GM23338 (cell line): ENCODE measurements at regions not wholly inside any gene's neighbourhood (a gene's known extent, or its start where the extent isn't known, plus 50 kb on each side); places are given as distances from the start of the nearest gene placed in this dataset.
A peak's percentile ranks its signal among the peaks of the same experiment; 100 is the strongest.

Source experiments
- ATAC-seq: fragments of 200-7000 bp; cut with Tn5 transposase; 3 replicates; pipeline ENCODE4 v1.9.1; 2020
- DNase-seq: peaks from one replicate; pipeline ENCODE4 v3.0.0-alpha.2; 2015; ENCODE audit warnings: low spot score
- H2AFZ ChIP-seq: fragments of 200-600 bp; sonication (generic); 2 replicates; pipeline ENCODE4 v1.8.0; 2016; ENCODE audit warnings: antibody characterized with exemption, mild to moderate bottlenecking, moderate library complexity
- H3F3A ChIP-seq: fragments of 200-600 bp; sonication (generic); replicated peaks from 2 replicates; pipeline ENCODE4 v1.8.0; 2017; ENCODE audit warnings: antibody characterized with exemption, mixed run types, low read depth
- H3K27ac ChIP-seq: fragments of 200-600 bp; sonication (generic); 2 replicates; pipeline ENCODE4 v1.6.1; 2016; ENCODE audit warnings: low read depth
- H3K27me3 ChIP-seq: fragments of 200-600 bp; sonication (generic); 2 replicates; pipeline ENCODE4 v1.8.0; 2016; ENCODE audit warnings: mild to moderate bottlenecking, mixed run types, moderate library complexity; ENCODE audit not compliant: insufficient read depth
- H3K36me3 ChIP-seq: fragments of 200-600 bp; sonication (generic); 2 replicates; pipeline ENCODE4 v1.8.0; 2016; ENCODE audit warnings: mild to moderate bottlenecking; ENCODE audit not compliant: insufficient read depth
- H3K4me1 ChIP-seq: fragments of 200-600 bp; sonication (generic); 2 replicates; pipeline ENCODE4 v1.8.0; 2016; ENCODE audit warnings: mild to moderate bottlenecking, moderate library complexity; ENCODE audit not compliant: insufficient read depth
- H3K4me2 ChIP-seq: fragments of 200-600 bp; sonication (generic); 2 replicates; pipeline ENCODE4 v1.7.1; 2017; ENCODE audit warnings: mixed run types
- H3K4me3 ChIP-seq: fragments of 200-600 bp; sonication (generic); 2 replicates; pipeline ENCODE4 v1.6.1; 2016; ENCODE audit warnings: mixed run types
- H3K79me2 ChIP-seq: fragments of 200-600 bp; sonication (generic); replicated peaks from 2 replicates; pipeline ENCODE4 v1.8.0; 2017; ENCODE audit warnings: mild to moderate bottlenecking; ENCODE audit not compliant: insufficient read depth
- H3K9me2 ChIP-seq: fragments of 200-600 bp; sonication (generic); 2 replicates; pipeline ENCODE4 v1.8.0; 2017; ENCODE audit not compliant: insufficient read depth
- H4K20me1 ChIP-seq: fragments of 200-600 bp; sonication (generic); replicated peaks from 2 replicates; pipeline ENCODE4 v1.8.0; 2017; ENCODE audit warnings: mild to moderate bottlenecking; ENCODE audit not compliant: insufficient read depth
- H3K27ac Mint-ChIP-seq: 2 replicates; pipeline ENCODE4 v1.8.0; 2020; ENCODE audit warnings: inconsistent platforms, mild to moderate bottlenecking, moderate library complexity, mixed read lengths
- H3K27me3 Mint-ChIP-seq: 3 replicates; pipeline ENCODE4 v1.8.0; 2022; ENCODE audit warnings: low read depth, mild to moderate bottlenecking, moderate library complexity, mixed read lengths, inconsistent platforms; ENCODE audit not compliant: insufficient read depth, poor library complexity
- H3K36me3 Mint-ChIP-seq: 3 replicates; pipeline ENCODE4 v1.8.0; 2021; ENCODE audit warnings: low read depth, mild to moderate bottlenecking, inconsistent platforms, moderate library complexity, mixed read lengths
- H3K4me1 Mint-ChIP-seq: 3 replicates; pipeline ENCODE4 v1.8.0; 2020; ENCODE audit warnings: mild to moderate bottlenecking, inconsistent platforms, mixed read lengths
- H3K4me3 Mint-ChIP-seq: 3 replicates; pipeline ENCODE4 v1.8.0; 2021; ENCODE audit warnings: moderate library complexity, mild to moderate bottlenecking, inconsistent platforms, mixed read lengths
- H3K9me3 Mint-ChIP-seq: 3 replicates; pipeline ENCODE4 v1.8.0; 2020; ENCODE audit warnings: moderate library complexity, mild to moderate bottlenecking, inconsistent platforms, mixed read lengths
- CREB1 ChIP-seq: fragments of 250-450 bp; sonication (Bioruptor Pico); IDR thresholded peaks from 2 replicates; pipeline ENCODE4 v1.5.0; 2020; ENCODE audit warnings: low read depth, mild to moderate bottlenecking, moderate library complexity
- CTCF ChIP-seq, 2 experiments: fragments of 200-600 bp in 1 of 2; sonication (generic) in 1 of 2; conservative IDR thresholded peaks; 2 replicates each; pipeline versions ENCODE4 v1.5.1 to v1.6.1; 2016 to 2017; ENCODE audit warnings: antibody characterized with exemption in 2 of 2, low read depth in 2 of 2, mild to moderate bottlenecking in 2 of 2, moderate library complexity in 1 of 2
- ETS1 ChIP-seq: IDR thresholded peaks from 2 replicates; pipeline ENCODE4 v1.6.1; 2016; ENCODE audit warnings: antibody characterized with exemption
- EZH2 ChIP-seq: fragments of 200-600 bp; sonication (generic); IDR thresholded peaks from one replicate; pipeline ENCODE4 v1.8.0; 2017; ENCODE audit warnings: antibody characterized with exemption, mild to moderate bottlenecking, low read depth; ENCODE audit not compliant: unreplicated experiment
- EZH2phosphoT487 ChIP-seq: fragments of 200-600 bp; sonication (generic); IDR thresholded peaks from one replicate; pipeline ENCODE4 v1.8.1; 2018; ENCODE audit warnings: antibody characterized with exemption; ENCODE audit not compliant: unreplicated experiment
- JUNB ChIP-seq: IDR thresholded peaks from one replicate; pipeline ENCODE4 v1.6.1; 2016; ENCODE audit warnings: antibody characterized with exemption; ENCODE audit not compliant: unreplicated experiment
- NANOG ChIP-seq: IDR thresholded peaks from 2 replicates; pipeline ENCODE4 v1.6.1; 2016; ENCODE audit warnings: antibody characterized with exemption, borderline replicate concordance
- POLR2AphosphoS5 ChIP-seq: IDR thresholded peaks from 2 replicates; pipeline ENCODE4 v1.6.1; 2016; ENCODE audit warnings: antibody characterized with exemption, low read depth
- STAT1 ChIP-seq: IDR thresholded peaks from one replicate; pipeline ENCODE4 v1.6.1; 2016; ENCODE audit warnings: antibody characterized with exemption; ENCODE audit not compliant: unreplicated experiment
- ZNF331 ChIP-seq: fragments of 250-450 bp; sonication (Bioruptor Pico); IDR thresholded peaks from 2 replicates; pipeline ENCODE4 v1.5.0; 2020; ENCODE audit warnings: low read depth, mild to moderate bottlenecking, moderate library complexity
- ZNF462 ChIP-seq: fragments of 250-450 bp; sonication (Bioruptor Pico); IDR thresholded peaks from 2 replicates; pipeline ENCODE4 v1.5.0; 2020; ENCODE audit warnings: mild to moderate bottlenecking, moderate library complexity

DNA sequence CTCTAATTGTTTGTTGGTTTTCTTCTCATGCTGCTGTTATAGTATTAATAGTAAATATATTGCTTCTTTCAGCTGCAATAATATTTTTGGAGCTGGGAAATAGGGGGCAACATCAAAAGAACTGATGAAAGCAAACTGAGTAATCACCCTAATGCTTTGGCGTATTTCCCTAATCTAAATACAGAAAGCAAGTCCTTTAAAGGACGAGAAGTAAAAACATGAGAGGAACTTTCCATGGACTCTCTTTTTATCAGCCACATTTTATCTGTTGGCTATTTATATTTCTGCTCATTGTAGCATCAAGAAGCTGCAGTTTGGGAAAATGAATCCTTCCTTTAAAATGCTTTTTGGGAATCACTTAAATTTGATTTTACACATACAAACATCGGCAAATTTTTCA, 139.9 kb upstream of the SLC8A1 start (continued):
- TF ChIP-seq ZNF462 (no peak), EZH2phosphoT487 (no peak), ETS1 (no peak), JUNB (no peak), POLR2AphosphoS5 (no peak)

DNA sequence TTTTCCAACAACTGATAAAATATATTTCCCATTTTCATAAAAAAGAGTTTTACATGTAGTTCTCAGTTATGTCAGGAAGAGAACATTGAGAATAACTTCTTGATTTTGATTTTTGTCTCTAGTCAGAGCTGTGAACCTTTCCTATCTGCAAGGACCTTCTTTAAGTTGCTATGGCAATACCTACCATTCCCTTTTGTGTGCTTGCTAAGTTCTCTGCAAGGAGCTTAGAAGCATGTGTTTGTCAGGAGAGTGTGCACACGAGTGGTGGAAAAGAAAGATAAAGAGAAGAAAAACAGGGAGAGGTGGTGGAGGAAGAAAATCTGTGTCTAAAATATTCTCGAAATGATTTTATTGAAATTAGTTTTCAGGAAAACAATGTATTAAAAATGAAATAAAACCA, 140.3 kb upstream of the SLC8A1 start:
- H3K27ac ChIP-seq = no peak overlapping the region
- H3K4me1 ChIP-seq = no peaks in the 10 kb centered on the region
- H3K36me3 ChIP-seq = no peaks in the 10 kb centered on the region
- TF ChIP-seq ETS1 (no peak), CREB1 (no peak), CTCF (conservative IDR thresholded peaks at IDR 0.05; ENCODE audit: low read depth in 2 of 2) (no peak), NANOG (no peak), POLR2AphosphoS5 (no peak), EZH2phosphoT487 (no peak), JUNB (no peak), STAT1 (no peak), EZH2 (no peak), ZNF331 (CRISPR knock-in tag) (no peak)
- H3K9me2 ChIP-seq = no peaks in the 10 kb centered on the region
- H3F3A ChIP-seq = no peaks in the 10 kb centered on the region
- Mint-ChIP-seq H3K36me3 (no peaks in the 10 kb centered on the region), H3K27ac (peak overlapping the region; percentile 66), H3K4me1 (peaks cover 8% of the 10 kb centered on the region), H3K4me3 (no peak overlapping the region), H3K9me3 (no peaks in the 10 kb centered on the region), H3K27me3 (no peaks in the 10 kb centered on the region)
- no peaks in the 10 kb centered on the region for H3K27me3 ChIP-seq
- DNase-seq (peak; percentile 54), ATAC-seq (peak; percentile 92)
- H3K79me2 ChIP-seq = no peaks in the 10 kb centered on the region
- no peaks in the 10 kb centered on the region for H4K20me1 ChIP-seq
- H3K4me2 ChIP-seq = no peak overlapping the region
- no peak overlapping the region for H3K4me3 ChIP-seq
- peak overlapping the region; percentile 35; the same call in 1 of the 2 replicates for H2AFZ ChIP-seq
